Caco-2 (cell line): ENCODE measurements at regions not wholly inside any gene's neighbourhood (a gene's known extent, or its start where the extent isn't known, plus 50 kb on each side); places are given as distances from the start of the nearest gene placed in this dataset.

ENCODE experiments used
- BruUV-seq: library from RNA; stranded (reverse); fragments of 400-500 nt; replicated peaks from 2 replicates; lab custom pipeline; 2021; lab: Mats Ljungman, UMichigan
- CTCF ChIA-PET: fragments of 300-600 bp; sonication (Branson Sonifier 250); formaldehyde crosslinking; loops from one replicate; lab custom pipeline; 2022; ENCODE audit warnings: antibody characterized with exemption; lab: Charles Lee
- POLR2A ChIA-PET: fragments of 300-600 bp; sonication (Branson Sonifier 250); formaldehyde crosslinking; loops from one replicate; lab custom pipeline; 2022; ENCODE audit warnings: antibody characterized with exemption; lab: Charles Lee
- DNase-seq, 2 experiments: peaks; one replicate each; pipeline versions ENCODE4 v3.0.0 to v3.0.0-alpha.2; 2020 to 2022
- H3K27me3 ChIP-seq: replicated peaks from 2 replicates; pipeline ENCODE4 v1.6.0; 2011; ENCODE audit warnings: low read length; ENCODE audit not compliant: control insufficient read depth, insufficient read depth
- H3K36me3 ChIP-seq: 2 replicates; pipeline ENCODE4 v1.5.1; 2011; ENCODE audit warnings: low read length; ENCODE audit not compliant: control insufficient read depth, insufficient read depth
- H3K4me1 ChIP-seq: fragments of 250-450 bp; sonication (Bioruptor Pico); 2 replicates; pipeline ENCODE4 v1.5.1; 2020; ENCODE audit warnings: mild to moderate bottlenecking
- H3K4me3 ChIP-seq: 2 replicates; pipeline ENCODE4 v1.5.1; 2011; ENCODE audit warnings: low read depth, mild to moderate bottlenecking, control low read depth, low read length
- H3K9me3 ChIP-seq: fragments of 250-450 bp; sonication (Bioruptor Pico); 2 replicates; pipeline ENCODE4 v1.5.1; 2020; ENCODE audit warnings: mild to moderate bottlenecking, moderate library complexity
- H3K27ac Mint-ChIP-seq: one replicate; pipeline ENCODE4 v1.8.0; 2022; ENCODE audit warnings: mixed read lengths; ENCODE audit not compliant: unreplicated experiment
- H3K27me3 Mint-ChIP-seq: one replicate; pipeline ENCODE4 v1.8.0; 2022; ENCODE audit warnings: mixed read lengths; ENCODE audit not compliant: insufficient read depth, unreplicated experiment
- H3K36me3 Mint-ChIP-seq: one replicate; pipeline ENCODE4 v1.8.0; 2022; ENCODE audit warnings: mild to moderate bottlenecking, mixed read lengths; ENCODE audit not compliant: insufficient read depth, unreplicated experiment
- H3K4me1 Mint-ChIP-seq: one replicate; pipeline ENCODE4 v1.8.0; 2022; ENCODE audit warnings: low read depth, mixed read lengths; ENCODE audit not compliant: unreplicated experiment
- H3K4me3 Mint-ChIP-seq: one replicate; pipeline ENCODE4 v1.8.0; 2022; ENCODE audit warnings: mild to moderate bottlenecking, moderate library complexity, mixed read lengths; ENCODE audit not compliant: unreplicated experiment
- H3K9me3 Mint-ChIP-seq: one replicate; pipeline ENCODE4 v1.8.0; 2022; ENCODE audit warnings: mixed read lengths; ENCODE audit not compliant: unreplicated experiment
- CTCF ChIP-seq, 2 experiments: fragments of 200-600 bp in 1 of 2; IDR thresholded peaks; 1 replicate in 1 of 2; 2 replicates in 1 of 2; pipeline versions ENCODE4 v1.5.1 to v1.8.0; 2011 to 2022; ENCODE audit warnings: antibody characterized with exemption in 1 of 2, control low read depth in 1 of 2, inconsistent platforms in 1 of 2, low read depth in 1 of 2, low read length in 1 of 2, mild to moderate bottlenecking in 1 of 2, moderate library complexity in 1 of 2; ENCODE audit not compliant: insufficient read depth in 1 of 2, severe bottlenecking in 1 of 2, unreplicated experiment in 1 of 2
- intact Hi-C: fragments of 100-400 bp; cut with micrococcal nuclease; formaldehyde crosslinking; loops from one replicate; pipeline ENCODE4 v1.10.0; 2022; ENCODE audit not compliant: unreplicated experiment

- H3K36me3 Mint-ChIP-seq: no peaks in the 10 kb centered on the region
- Histone ChIP-seq H3K27me3 (no peaks in the 10 kb centered on the region), H3K4me3 (no peak overlapping the region), H3K9me3 (no peaks in the 10 kb centered on the region), H3K4me1 (peaks cover 12% of the 10 kb centered on the region), H3K36me3 (no peaks in the 10 kb centered on the region)
- no peak overlapping the region for H3K4me3 Mint-ChIP-seq
- ChIA-PET POLR2A (no interaction called here), CTCF (no interaction called here)
- no TSS peak for BruUV-seq
- no peak for TF ChIP-seq CTCF (IDR thresholded peaks at IDR 0.05; ENCODE audit: insufficient read depth in 1 of 2, low read depth in 1 of 2, low read length in 1 of 2, severe bottlenecking in 1 of 2, unreplicated experiment in 1 of 2)
- intact Hi-C loops: no loop called here
- no peak overlapping the region for H3K27ac Mint-ChIP-seq
- peaks cover 9% of the 10 kb centered on the region for H3K4me1 Mint-ChIP-seq
- DNase-seq: no peak
- H3K9me3 Mint-ChIP-seq: peaks cover 3% of the 10 kb centered on the region
- H3K27me3 Mint-ChIP-seq: no peaks in the 10 kb centered on the region
Observed at GRCh38 chr12:47350062-47350408, 270.3 kb upstream of the AMIGO2 start.

GRCh38 chr12:47349137-47350061 lies 269.6 kb upstream of the AMIGO2 start:
- Histone ChIP-seq H3K36me3 (no peaks in the 10 kb centered on the region), H3K27me3 (no peaks in the 10 kb centered on the region), H3K4me1 (peaks cover 12% of the 10 kb centered on the region), H3K4me3 (no peak overlapping the region), H3K9me3 (no peaks in the 10 kb centered on the region)
- intact Hi-C loops: no loop called here
- TF ChIP-seq CTCF (IDR thresholded peaks at IDR 0.05; ENCODE audit: insufficient read depth in 1 of 2, low read depth in 1 of 2, low read length in 1 of 2, severe bottlenecking in 1 of 2, unreplicated experiment in 1 of 2): no peak
- ChIA-PET POLR2A (no interaction called here), CTCF (no interaction called here)
- no peak overlapping the region for H3K27ac Mint-ChIP-seq
- H3K4me3 Mint-ChIP-seq: no peak overlapping the region
- no TSS peak for BruUV-seq
- DNase-seq: no peak
- no peaks in the 10 kb centered on the region for H3K36me3 Mint-ChIP-seq
- no peaks in the 10 kb centered on the region for H3K27me3 Mint-ChIP-seq
- no peaks in the 10 kb centered on the region for H3K9me3 Mint-ChIP-seq
- peaks cover 9% of the 10 kb centered on the region for H3K4me1 Mint-ChIP-seq

GRCh38 chr12:47348206-47348605 lies 268.4 kb upstream of the AMIGO2 start:
- H3K4me1 ChIP-seq: peaks cover 12% of the 10 kb centered on the region
- no peak overlapping the region for H3K4me3 Mint-ChIP-seq
- no peaks in the 10 kb centered on the region for H3K36me3 ChIP-seq
- no peaks in the 10 kb centered on the region for H3K36me3 Mint-ChIP-seq
- no peaks in the 10 kb centered on the region for H3K9me3 ChIP-seq
- TF ChIP-seq CTCF (IDR thresholded peaks at IDR 0.05; ENCODE audit: insufficient read depth in 1 of 2, low read depth in 1 of 2, low read length in 1 of 2, severe bottlenecking in 1 of 2, unreplicated experiment in 1 of 2): no peak
- peaks cover 9% of the 10 kb centered on the region for H3K4me1 Mint-ChIP-seq
- H3K27me3 ChIP-seq: no peaks in the 10 kb centered on the region
- no peaks in the 10 kb centered on the region for H3K27me3 Mint-ChIP-seq
- no peak overlapping the region for H3K27ac Mint-ChIP-seq
- ChIA-PET CTCF (no interaction called here), POLR2A (no interaction called here)
- BruUV-seq: no TSS peak
- H3K4me3 ChIP-seq: no peak overlapping the region
- DNase-seq: no peak
- intact Hi-C loops: no loop called here
- H3K9me3 Mint-ChIP-seq: no peaks in the 10 kb centered on the region
